Peyer's patch (tissue), 4 donors: ENCODE measurements at regions not wholly inside any gene's neighbourhood (a gene's known extent, or its start where the extent isn't known, plus 50 kb on each side); places are given as distances from the start of the nearest gene placed in this dataset.

Experiments
- DNase-seq, 3 donors: peaks; one replicate each; pipeline ENCODE4 v3.0.0-alpha.2; 2017 to 2019
- H3K27ac ChIP-seq, 4 donors: fragments of 200-600 bp; sonication (generic); one replicate each; pipeline ENCODE4 v1.5.1; 2016 to 2019
- H3K27me3 ChIP-seq, 2 donors: fragments of 200-600 bp; sonication (generic); one replicate each; pipeline ENCODE4 v1.5.1; 2019
- H3K36me3 ChIP-seq, 3 donors: fragments of 200-600 bp; sonication (generic); one replicate each; pipeline ENCODE4 v1.5.1; 2016 to 2019
- H3K4me1 ChIP-seq, 4 donors: fragments of 200-600 bp; sonication (generic); one replicate each; pipeline ENCODE4 v1.5.1; 2016 to 2019
- H3K4me3 ChIP-seq, 4 donors: fragments of 200-600 bp; sonication (generic); 1 replicate in 3 of 4; 2 replicates in 1 of 4; pipeline ENCODE4 v1.5.1; 2016 to 2019; ENCODE audit warnings: mild to moderate bottlenecking in 1 of 4
- H3K9me3 ChIP-seq, 4 donors: fragments of 200-600 bp; sonication (generic); one replicate each; pipeline ENCODE4 v1.5.1; 2016 to 2019; ENCODE audit warnings: mild to moderate bottlenecking in 1 of 4
- POLR2A ChIP-seq, 2 donors: fragments of 450-650 bp; IDR thresholded peaks; one replicate each; pipeline ENCODE4 v1.5.1; 2017; ENCODE audit warnings: antibody characterized with exemption in 2 of 2, mild to moderate bottlenecking in 2 of 2, moderate library complexity in 2 of 2
- TF ChIP-seq, protein P1 (sequence below), 6 experiments: fragments of 450-650 bp in 4 of 6; fragments of 200-600 bp in 2 of 6; sonication (generic) in 1 of 6; IDR thresholded peaks; one replicate each; pipeline ENCODE4 v1.5.1; 2017 to 2019; ENCODE audit warnings: antibody characterized with exemption in 6 of 6, mild to moderate bottlenecking in 3 of 6, moderate library complexity in 1 of 6

DNA sequence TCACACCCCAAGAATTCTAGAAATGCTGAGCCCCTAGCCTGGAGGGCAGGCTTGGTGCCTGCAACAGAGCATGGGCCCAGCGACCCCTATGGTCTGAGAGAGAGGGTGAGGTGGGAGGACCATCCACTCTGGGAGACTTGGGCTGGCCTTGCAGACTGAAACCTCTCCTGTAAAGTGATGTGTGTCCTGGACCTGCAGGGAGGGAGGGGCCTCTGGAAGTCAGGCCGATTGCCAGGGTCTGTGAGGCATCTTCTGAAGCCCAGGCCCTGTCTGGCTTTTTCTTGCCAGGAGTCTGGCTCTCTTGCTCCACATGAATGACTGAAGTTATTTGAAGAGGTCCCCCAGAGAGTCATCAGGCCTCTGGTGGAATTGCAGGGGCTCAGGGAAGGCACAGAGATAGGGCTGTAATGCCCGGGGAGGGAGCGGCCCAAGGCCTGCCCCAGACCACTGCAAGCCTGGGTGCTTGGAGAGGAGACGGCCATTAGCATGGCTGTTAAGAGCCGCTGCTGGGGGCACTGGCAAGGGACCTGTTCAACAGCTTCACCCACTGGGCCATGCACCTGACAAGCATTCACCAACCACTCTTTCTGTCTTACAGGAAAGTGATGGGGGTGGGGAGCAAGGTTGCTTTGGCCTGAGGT lies 56.0 kb upstream of the CHRNA7 start:
- Histone ChIP-seq H3K27me3 (no peaks in the 10 kb centered on the region), H3K4me1 (peaks cover 0 to 17% (median 0%) of the 10 kb centered on the region in 4 donors), H3K36me3 (no peaks in the 10 kb centered on the region), H3K4me3 (no peak overlapping the region), H3K9me3 (no peaks in the 10 kb centered on the region), H3K27ac (no peak overlapping the region)
- no peak for DNase-seq
- TF ChIP-seq, protein P1, sequence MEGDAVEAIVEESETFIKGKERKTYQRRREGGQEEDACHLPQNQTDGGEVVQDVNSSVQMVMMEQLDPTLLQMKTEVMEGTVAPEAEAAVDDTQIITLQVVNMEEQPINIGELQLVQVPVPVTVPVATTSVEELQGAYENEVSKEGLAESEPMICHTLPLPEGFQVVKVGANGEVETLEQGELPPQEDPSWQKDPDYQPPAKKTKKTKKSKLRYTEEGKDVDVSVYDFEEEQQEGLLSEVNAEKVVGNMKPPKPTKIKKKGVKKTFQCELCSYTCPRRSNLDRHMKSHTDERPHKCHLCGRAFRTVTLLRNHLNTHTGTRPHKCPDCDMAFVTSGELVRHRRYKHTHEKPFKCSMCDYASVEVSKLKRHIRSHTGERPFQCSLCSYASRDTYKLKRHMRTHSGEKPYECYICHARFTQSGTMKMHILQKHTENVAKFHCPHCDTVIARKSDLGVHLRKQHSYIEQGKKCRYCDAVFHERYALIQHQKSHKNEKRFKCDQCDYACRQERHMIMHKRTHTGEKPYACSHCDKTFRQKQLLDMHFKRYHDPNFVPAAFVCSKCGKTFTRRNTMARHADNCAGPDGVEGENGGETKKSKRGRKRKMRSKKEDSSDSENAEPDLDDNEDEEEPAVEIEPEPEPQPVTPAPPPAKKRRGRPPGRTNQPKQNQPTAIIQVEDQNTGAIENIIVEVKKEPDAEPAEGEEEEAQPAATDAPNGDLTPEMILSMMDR (IDR thresholded peaks at IDR 0.05), result no peak
- no peak for TF ChIP-seq POLR2A (IDR thresholded peaks at IDR 0.05)

DNA sequence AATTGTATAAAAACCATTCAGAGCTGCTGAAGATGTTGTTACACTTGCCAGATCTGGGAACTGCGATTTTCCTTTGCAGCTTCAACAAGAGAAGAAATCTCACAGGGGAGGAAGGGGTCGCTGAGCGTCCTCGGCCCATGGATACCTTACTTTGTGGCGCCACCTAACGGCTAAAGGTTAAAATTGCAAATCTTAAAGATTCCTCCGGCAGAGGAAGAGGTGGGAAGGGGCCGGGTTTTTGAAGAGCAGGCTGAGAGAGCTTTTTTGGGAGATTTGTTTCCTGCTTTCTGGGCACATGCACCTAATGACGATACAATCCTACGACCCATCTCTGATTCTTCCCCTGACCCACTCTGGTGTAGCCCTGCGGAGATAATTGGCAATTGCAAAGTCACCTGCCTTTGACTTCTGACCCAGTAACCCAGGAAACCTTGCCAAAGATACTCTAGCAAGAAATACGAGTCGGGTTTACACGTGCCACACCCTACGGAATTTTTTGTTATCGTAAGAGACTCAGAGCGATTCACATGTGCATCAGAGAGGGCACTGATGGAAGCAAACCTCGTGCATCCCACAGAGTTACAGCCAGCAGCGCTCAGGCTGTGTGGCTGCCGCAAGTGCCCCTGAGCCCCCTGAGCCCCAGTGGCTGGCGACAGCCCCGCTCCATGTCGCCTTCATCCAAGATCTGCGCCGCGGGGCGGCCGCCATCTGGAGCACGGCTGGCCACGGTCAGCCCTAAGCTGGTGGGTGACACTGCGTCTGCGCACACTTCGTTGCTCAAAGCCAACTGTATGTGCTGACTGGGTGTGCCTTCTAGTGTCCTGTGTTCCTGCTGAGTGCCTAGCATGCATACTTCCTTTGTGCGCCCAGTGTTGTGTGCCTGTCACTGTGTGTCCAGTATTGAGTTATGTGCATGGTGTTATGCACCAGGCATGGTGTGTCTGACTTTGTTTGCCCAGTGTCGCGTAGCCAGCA lies 55.2 kb upstream of the CHRNA7 start:
- TF ChIP-seq POLR2A (IDR thresholded peaks at IDR 0.05), result no peak
- TF ChIP-seq, protein P1 (IDR thresholded peaks at IDR 0.05), result peak in 4 of 6 experiments; percentile 45 to 66 (median 59)
- DNase-seq, result peak in 1 of 3 donors; percentile 64
- Histone ChIP-seq H3K27ac (no peak overlapping the region), H3K4me3 (peak overlapping the region in 2 of 4 donors; percentile 43 to 44), H3K9me3 (no peaks in the 10 kb centered on the region), H3K36me3 (no peaks in the 10 kb centered on the region), H3K27me3 (no peaks in the 10 kb centered on the region), H3K4me1 (peaks cover 0 to 17% (median 0%) of the 10 kb centered on the region in 4 donors)

DNA sequence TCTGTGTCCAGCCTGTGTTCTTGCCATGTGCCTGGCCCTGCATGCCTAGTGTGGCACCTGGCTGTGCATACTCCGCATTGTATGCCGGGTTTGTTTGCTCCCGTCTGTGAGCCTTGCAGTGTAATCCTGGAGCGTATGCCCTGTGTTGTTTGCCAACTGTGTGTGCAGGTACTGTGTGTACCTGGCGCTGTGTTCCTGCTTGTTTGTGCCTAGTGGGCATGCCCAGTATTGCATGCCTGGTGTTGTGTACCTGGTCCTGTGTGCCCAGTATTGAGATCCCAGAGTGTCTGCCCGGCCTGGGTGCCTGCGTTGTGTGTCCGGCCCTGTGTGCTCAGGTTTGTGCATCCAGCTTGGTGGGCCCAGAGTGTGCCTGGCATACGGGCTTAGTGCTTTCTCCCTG lies 54.5 kb upstream of the CHRNA7 start:
- Histone ChIP-seq H3K27ac (no peak overlapping the region), H3K36me3 (no peaks in the 10 kb centered on the region), H3K4me1 (peaks cover 0 to 17% (median 0%) of the 10 kb centered on the region in 4 donors), H3K27me3 (no peaks in the 10 kb centered on the region), H3K9me3 (no peaks in the 10 kb centered on the region), H3K4me3 (peak overlapping the region in 1 of 4 donors; percentile 43)
- DNase-seq, result no peak
- TF ChIP-seq, protein P1 (IDR thresholded peaks at IDR 0.05), result peak in 3 of 6 experiments; percentile 26 to 38 (median 35)
- TF ChIP-seq POLR2A (IDR thresholded peaks at IDR 0.05), result no peak

DNA sequence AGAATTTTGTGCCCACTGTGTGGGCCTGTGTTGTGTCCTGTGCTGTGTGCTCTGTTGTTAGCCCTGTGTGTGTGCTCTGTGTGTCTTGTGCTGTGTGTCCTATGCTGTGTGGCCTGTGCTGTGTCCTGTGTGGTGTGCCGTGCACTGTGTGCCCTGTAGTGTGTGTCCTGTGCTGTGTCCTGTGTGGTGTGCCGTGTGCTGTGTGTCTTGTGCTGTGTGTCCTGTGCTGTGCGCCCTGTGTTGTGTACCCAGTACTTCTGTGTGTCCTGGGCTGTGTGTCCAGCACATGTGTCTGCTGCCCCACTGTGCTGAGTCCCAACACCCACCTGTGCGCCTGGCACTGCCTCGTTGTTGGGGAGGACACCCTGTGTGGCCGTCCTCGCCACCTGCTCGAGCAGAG lies 53.2 kb upstream of the CHRNA7 start:
- DNase-seq, result no peak
- Histone ChIP-seq H3K4me1 (peaks cover 0 to 17% (median 0%) of the 10 kb centered on the region in 4 donors), H3K36me3 (no peaks in the 10 kb centered on the region), H3K4me3 (no peak overlapping the region), H3K9me3 (no peaks in the 10 kb centered on the region), H3K27me3 (no peaks in the 10 kb centered on the region), H3K27ac (no peak overlapping the region)
- no peak for TF ChIP-seq POLR2A (IDR thresholded peaks at IDR 0.05)
- TF ChIP-seq, protein P1 (IDR thresholded peaks at IDR 0.05), result no peak

DNA sequence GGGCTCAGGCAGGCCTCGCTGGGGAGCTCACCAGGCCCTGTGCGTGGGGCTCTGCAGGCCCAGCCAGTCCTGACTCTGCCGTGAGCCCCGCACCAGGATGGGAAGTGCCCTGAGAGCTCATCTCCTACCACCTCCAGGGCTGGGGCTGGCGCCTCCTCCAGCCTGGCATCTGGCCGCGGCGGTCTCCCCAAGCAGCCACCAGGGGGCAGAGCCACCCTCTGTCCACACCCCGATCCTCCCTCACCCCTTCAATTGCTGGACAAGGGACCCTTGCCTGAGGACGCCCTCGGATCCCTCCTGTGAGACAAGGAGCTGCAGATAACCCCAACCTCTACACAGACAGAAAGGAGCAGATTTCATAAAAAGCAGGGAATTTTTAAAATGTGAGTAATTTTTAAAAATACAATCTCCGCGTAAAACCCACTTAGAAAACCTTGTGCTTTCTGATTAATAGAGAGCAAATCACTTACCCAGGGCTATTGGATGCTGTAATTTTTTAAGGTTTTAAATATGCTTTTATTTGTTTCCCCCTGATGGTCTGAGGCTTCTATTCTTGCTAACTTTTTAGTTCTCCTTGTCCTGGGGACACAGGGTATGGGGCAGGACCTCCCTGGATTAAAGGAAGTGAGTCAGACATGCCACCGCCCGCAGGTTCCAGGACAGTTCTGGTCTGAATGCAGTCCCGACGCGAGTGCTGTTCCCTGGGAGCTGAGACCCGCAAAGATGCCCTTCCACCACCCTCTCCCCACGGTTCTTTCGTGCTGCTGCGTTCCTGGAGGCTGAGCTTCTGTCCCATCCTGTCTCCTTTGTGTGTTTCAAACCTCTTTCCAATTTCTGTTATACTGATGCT lies 52.3 kb upstream of the CHRNA7 start:
- H3K27me3 ChIP-seq, result no peaks in the 10 kb centered on the region
- H3K27ac ChIP-seq, result no peak overlapping the region
- peaks cover 0 to 17% (median 0%) of the 10 kb centered on the region in 4 donors for H3K4me1 ChIP-seq
- no peaks in the 10 kb centered on the region for H3K36me3 ChIP-seq
- TF ChIP-seq, protein P1 (IDR thresholded peaks at IDR 0.05), result peak; percentile 18 to 86 (median 77)
- no peak for TF ChIP-seq POLR2A (IDR thresholded peaks at IDR 0.05)
- no peak overlapping the region for H3K4me3 ChIP-seq
- DNase-seq, result peak in 2 of 3 donors; percentile 78 to 84
- no peaks in the 10 kb centered on the region for H3K9me3 ChIP-seq
